B cell (primary cell): ENCODE measurements at regions not wholly inside any gene's neighbourhood (a gene's known extent, or its start where the extent isn't known, plus 50 kb on each side); places are given as distances from the start of the nearest gene placed in this dataset.

Source experiments
- EZH2 ChIP-seq: IDR thresholded peaks from 2 replicates; pipeline ENCODE4 v1.6.1; 2012; ENCODE audit warnings: borderline replicate concordance, low read depth, mild to moderate bottlenecking, moderate library complexity, low read length; ENCODE audit not compliant: insufficient read depth, poor library complexity, severe bottlenecking
- TF ChIP-seq, protein P1 (sequence below): fragments of 200-600 bp; IDR thresholded peaks from one replicate; pipeline ENCODE4 v1.8.0; 2022; ENCODE audit warnings: antibody characterized with exemption, mild to moderate bottlenecking

DNA sequence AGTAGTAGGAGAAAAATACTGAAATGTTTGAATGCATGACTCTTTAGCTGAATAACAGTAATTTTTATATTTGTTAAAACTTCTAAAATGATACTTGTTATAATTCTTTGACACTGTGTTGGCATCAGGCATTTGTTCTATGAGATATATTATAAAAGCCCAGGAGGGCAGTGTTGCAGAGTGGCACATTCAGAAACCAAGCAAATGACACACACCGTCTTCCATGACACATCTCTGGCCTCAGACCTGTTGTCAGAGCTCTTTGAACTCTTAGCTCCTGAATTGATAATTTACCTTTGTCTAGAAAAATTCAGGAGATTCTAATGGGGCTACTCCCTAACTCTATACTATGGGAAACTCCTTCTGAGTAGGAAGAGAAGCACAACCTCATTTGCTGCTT lies 62.4 kb upstream of the MDFIC start:
- TF ChIP-seq, protein P1, sequence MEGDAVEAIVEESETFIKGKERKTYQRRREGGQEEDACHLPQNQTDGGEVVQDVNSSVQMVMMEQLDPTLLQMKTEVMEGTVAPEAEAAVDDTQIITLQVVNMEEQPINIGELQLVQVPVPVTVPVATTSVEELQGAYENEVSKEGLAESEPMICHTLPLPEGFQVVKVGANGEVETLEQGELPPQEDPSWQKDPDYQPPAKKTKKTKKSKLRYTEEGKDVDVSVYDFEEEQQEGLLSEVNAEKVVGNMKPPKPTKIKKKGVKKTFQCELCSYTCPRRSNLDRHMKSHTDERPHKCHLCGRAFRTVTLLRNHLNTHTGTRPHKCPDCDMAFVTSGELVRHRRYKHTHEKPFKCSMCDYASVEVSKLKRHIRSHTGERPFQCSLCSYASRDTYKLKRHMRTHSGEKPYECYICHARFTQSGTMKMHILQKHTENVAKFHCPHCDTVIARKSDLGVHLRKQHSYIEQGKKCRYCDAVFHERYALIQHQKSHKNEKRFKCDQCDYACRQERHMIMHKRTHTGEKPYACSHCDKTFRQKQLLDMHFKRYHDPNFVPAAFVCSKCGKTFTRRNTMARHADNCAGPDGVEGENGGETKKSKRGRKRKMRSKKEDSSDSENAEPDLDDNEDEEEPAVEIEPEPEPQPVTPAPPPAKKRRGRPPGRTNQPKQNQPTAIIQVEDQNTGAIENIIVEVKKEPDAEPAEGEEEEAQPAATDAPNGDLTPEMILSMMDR: no peak
- no peak for TF ChIP-seq EZH2
